ENCODE measurements at regions not wholly inside any gene's neighbourhood (a gene's known extent, or its start where the extent isn't known, plus 50 kb on each side); places are given as distances from the start of the nearest gene placed in this dataset.

DNA sequence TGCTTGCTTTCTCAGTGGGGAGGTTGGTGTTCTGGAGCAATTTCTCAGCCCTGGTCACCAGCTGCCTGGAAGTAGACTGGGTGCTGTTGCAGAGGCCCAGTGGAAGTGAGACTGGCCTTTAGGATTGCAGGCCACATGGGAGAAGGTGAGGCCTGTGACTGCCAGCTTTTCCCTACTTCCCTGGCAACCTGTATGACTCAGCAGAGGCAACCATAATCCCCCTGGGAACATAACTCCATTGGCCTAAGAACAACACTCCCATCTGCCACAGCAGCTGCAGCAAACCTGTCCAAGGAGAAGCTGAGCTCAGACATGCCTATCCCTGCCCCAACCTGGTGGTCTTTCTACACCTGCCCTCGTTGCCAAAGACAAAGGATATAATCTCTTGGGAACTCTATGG, 473.5 kb upstream of the SPTLC3 start:
- TF ChIP-seq, protein P1, sequence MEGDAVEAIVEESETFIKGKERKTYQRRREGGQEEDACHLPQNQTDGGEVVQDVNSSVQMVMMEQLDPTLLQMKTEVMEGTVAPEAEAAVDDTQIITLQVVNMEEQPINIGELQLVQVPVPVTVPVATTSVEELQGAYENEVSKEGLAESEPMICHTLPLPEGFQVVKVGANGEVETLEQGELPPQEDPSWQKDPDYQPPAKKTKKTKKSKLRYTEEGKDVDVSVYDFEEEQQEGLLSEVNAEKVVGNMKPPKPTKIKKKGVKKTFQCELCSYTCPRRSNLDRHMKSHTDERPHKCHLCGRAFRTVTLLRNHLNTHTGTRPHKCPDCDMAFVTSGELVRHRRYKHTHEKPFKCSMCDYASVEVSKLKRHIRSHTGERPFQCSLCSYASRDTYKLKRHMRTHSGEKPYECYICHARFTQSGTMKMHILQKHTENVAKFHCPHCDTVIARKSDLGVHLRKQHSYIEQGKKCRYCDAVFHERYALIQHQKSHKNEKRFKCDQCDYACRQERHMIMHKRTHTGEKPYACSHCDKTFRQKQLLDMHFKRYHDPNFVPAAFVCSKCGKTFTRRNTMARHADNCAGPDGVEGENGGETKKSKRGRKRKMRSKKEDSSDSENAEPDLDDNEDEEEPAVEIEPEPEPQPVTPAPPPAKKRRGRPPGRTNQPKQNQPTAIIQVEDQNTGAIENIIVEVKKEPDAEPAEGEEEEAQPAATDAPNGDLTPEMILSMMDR (IDR thresholded peaks at IDR 0.05; ENCODE audit: poor library complexity): no peak
- no peak for TF ChIP-seq EZH2phosphoT487 (IDR thresholded peaks at IDR 0.05; ENCODE audit: low read depth, severe bottlenecking, unreplicated experiment)

Measured in hepatocyte (in vitro differentiated cells).